Hindlimb muscle (tissue), 1 donor: ENCODE measurements at regions not wholly inside any gene's neighbourhood (a gene's known extent, or its start where the extent isn't known, plus 50 kb on each side); places are given as distances from the start of the nearest gene placed in this dataset.
"Not testable (repeated sequence)": the region's sequence is repeated elsewhere in the genome, so short reads cannot be mapped to it uniquely, and the experiment has no call there.

ENCODE experiments used
- DNase-seq: peaks from one replicate; pipeline ENCODE4 v3.0.0-alpha.2; 2013

DNA sequence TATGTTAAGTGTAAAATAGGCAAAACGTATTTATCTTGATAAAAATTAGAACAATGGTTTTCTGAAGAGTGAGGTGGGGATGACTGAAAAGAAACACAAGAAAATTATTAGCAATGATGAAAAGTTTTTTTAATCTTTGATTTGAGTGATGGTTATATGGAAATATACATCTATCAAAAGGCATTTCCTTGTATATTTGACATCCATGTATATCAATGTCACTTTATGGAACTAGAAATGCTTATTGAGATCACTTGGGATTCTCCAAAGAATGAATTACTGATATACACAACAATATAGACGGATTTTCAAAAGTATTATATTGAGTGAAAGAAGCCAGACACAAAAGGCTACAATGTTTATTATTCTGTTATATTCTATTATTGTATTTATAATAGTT lies 1042.0 kb upstream of the POT1 start:
- no peak for DNase-seq

DNA sequence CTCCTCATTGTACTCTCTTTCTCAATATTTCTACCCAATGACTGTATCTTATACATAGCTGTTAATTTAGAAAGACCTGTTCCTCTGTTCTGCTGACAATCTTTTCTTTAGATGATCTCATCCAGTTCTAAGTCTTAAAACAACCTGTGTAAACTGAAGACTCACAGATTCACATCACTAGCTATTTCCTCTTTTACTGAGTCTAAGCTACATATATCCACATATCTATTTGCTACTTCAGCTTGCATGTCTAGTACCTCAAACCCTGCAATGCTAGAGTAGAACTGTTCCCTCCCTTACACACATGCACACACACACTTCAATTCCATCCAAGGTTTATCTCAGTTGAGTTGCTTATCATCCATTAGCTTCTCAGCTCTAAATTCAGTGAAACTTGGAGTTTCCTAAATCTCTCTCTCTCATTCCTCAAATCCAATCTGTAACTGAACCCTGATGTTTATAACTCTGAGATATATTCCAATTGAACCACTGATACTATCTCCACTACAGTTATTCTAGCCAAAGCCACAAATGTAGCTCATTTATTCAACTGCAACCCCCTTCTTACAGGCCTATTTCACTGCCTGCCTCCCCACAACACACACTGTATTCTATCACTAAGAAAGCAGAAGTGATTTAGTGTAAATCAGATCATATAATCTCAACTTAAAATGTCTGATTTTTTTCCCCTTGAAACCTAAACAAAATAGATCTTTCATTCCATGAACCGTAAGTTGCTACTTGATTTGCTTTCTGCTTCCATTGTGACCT lies 1036.8 kb upstream of the POT1 start:
- DNase-seq, result no peak

GRCh38 chr7:125934955-125935354 lies 1005.3 kb upstream of the POT1 start:
- no peak for DNase-seq

- no peak for DNase-seq
Observed at GRCh38 chr7:125934539-125934938, 1004.9 kb upstream of the POT1 start.

DNA sequence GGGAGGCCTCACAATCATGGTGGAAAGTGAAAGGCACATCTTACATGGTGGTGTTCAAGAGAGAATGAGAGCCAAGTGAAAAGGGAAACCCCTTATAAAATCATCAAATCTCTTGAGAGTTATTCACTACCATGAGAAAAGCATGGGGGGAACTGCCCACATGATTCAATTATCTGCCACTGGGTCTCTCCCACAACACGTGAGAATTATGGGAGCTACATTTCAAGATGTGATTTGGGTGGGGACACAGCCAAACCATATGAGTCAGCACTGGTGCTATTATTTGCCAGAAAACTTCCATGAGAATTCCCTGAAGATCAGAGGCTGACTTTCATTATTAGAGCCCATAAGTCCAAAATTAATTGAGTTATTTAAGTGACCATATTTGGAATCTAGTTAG lies 1001.2 kb upstream of the POT1 start:
- DNase-seq, result no peak

GRCh38 chr7:125927556-125927955 lies 997.9 kb upstream of the POT1 start:
- DNase-seq, result no peak

DNA sequence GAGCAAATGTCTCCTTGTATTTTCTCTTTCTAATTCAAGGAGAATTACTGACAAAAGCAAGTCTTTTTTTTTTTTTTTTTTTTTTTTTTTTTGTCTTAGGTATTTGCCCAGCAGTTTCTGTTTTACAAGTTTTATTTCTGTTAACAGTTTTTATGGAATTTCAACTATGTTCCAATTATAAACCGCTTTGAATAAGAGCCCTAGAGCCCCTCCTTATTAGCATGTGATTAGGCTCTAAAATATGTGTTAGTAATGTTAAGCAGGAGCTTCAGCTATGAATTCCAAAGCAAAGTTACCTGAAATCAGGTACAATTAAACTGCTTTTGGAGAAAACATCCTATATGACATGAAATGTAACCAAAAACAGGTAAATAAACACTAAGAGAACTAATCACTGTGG lies 997.0 kb upstream of the POT1 start:
- DNase-seq, result no peak

GRCh38 chr7:125924037-125924436 lies 994.4 kb upstream of the POT1 start:
- no peak for DNase-seq

DNA sequence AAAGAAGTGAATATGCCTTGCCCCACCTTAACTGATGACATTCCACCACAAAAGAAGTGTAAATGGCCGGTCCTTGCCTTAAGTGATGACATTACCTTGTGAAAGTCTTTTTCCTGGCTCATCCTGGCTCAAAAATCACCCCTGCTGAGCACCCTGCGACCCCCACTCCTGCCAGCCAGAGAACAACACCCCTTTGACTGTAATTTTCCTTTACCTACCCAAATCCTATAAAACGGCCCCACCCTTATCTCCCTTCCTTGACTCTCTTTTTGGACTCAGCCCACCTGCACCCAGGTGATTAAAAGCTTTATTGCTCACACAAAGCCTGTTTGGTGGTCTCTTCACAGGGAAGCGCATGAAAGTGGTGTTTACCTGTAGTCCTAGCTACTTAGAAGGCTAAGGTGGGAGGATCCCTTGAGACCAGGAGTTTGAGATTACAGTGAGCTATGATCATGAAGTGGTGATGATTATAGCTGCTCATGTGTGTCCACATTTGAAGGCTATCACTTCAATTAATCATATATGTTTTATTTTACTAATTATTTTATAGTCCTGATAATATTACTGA lies 985.8 kb upstream of the POT1 start:
- DNase-seq, result not testable (repeated sequence)

GRCh38 chr7:125908711-125909110 lies 979.1 kb upstream of the POT1 start:
- DNase-seq, result no peak

DNA sequence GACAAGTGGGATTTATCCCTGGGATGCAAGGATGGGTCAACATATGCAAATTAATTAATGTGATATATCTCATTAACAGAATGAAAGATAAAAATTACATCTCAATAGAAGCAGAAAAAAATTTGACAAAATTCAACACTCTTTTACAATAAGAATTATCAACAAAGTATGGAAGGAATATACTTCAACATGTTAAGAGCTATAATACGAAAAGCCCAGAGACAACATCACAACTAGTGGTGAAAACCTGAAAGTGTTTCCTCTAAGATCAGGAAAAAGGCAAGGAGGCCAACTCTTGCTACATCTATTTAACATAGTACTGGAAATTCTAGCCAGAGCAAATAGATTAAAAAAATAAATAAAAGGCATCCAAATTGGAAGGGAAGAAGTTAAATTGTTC lies 970.0 kb upstream of the POT1 start:
- no peak for DNase-seq

- DNase-seq, result no peak
Observed at GRCh38 chr7:125892434-125892833, 962.8 kb upstream of the POT1 start.

GRCh38 chr7:125878988-125879387 lies 949.4 kb upstream of the POT1 start:
- DNase-seq, result no peak

DNA sequence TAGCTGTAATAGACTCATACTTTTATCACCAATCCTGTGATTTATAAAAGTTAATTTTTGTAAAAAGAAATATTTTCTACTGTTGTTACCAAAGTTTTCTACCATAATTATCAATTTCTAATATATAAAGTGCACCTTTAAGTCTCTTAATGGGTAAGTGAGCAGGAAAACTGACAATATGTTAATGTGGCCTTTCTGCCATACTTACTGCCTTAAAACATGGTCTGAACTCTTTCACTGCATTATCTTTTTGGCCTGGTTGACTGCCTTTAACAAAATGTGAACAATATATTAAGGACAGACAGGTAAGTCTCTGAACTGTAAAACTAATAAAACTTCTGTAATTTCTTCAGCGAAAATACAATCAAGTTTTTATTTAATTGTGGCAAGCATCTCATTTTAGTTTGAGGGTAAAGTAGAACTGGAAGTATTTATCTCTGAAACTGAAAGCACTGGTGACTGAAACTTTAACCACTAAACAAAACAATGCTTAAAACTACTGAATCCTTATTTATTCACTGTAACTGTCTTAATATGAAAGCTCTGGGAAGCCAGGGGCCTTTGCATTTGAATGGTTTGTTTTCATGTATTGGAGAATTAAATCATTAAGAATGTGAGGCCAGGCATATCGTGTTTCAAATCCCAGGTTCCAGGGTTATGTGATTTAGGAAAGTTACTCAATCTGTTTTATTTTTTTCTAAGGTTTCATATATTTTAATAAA lies 948.8 kb upstream of the POT1 start:
- no peak for DNase-seq

DNA sequence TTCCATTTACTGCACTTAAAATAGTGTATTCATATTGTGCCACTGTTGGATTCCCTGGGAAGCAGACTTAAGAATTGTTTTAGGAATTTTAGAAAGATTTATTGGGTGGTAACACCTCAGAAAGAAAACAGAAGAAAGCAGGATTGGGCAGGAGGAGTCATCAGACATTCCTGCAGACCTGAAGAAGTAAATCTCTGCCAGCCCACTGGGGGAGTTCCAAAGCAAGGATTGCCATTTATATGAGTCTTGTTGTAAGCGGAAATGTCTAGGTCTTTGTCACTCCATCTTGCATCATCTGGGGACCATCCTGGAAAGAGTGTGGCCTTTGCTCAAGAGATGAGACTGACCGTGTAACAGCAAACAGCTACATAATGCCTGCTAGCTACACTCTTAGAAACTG lies 947.6 kb upstream of the POT1 start:
- DNase-seq, result no peak

DNA sequence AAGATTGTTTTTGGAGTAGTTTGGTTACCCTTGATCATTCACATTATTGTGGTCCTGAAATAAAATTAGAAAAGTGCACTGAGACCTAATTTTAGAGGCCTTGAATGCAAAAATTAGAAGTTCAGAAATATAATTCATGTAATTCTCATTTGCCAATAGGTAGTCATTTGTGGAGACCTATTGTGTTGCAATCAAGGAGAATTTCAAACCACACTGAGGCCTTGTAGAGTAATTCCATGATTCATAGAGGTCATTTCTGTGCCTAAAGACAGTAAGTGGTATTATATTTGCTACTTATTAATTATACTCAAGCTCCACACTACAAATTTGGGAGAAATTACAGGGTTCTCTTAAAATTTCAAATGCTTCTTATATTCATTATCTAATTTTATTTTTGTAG lies 946.8 kb upstream of the POT1 start:
- DNase-seq, result no peak

- DNase-seq, result no peak
Observed at GRCh38 chr7:125871431-125871830, 941.8 kb upstream of the POT1 start.

GRCh38 chr7:125857606-125858005 lies 928.0 kb upstream of the POT1 start:
- DNase-seq, result no peak

DNA sequence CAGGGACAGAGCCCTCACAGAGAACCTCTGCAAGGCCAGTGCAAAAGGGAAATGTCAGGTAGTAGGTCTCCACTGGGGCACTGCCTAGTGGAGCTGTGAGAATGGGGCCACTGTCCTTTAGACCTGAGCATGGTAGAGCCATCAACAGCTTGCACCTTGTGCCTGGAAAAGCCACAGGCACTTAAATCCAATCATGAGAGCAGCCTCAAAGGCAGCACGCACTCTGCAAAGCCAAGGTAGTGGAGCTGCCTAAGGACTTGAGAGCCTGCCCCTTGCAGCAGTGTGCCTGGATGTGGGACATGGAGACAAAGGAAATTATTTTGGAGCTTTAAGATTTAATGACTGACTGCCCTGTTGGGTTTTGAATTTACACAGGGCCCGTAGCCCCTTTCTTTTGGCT lies 918.5 kb upstream of the POT1 start:
- no peak for DNase-seq

DNA sequence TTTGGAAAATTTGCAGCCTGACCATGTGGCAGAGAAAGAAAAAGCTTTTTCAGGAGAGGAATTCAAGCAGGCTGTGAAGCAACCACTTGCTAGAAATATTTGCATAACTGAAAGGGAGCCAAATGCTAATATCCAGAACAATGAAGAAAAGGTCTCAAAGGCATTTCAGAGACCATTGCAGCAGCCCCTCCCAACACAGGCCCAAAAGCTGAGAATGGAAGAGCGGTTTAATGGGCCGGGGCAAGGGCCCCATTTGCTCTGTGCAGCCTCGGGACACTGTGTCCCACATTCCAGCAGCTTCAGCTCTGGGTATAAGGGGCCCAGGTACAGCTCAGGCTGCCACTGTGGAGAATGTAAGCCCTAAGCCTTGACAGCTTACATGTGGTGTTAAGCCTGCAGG lies 918.1 kb upstream of the POT1 start:
- no peak for DNase-seq

DNA sequence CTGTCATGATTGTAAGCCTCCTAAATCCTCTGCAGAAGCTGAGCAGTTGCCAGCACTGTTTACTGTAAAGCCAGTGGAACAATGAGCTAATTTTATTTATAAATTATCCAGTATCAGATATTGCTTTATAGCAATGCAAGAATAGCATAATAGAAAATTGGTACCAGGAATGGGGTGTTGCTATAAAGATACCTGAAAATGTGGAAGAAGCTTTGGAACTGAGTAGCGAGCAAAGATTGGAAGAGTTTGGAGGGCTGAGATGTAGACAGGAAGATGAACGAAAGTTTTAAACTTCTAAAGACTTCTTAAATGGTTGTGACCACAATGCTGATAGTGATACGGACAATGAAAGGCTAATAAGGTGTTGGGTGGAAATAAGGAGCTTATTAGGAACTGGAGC lies 917.4 kb upstream of the POT1 start:
- no peak for DNase-seq

GRCh38 chr7:125845686-125846085 lies 916.1 kb upstream of the POT1 start:
- DNase-seq, result no peak

GRCh38 chr7:125834421-125834820 lies 904.8 kb upstream of the POT1 start:
- DNase-seq, result no peak

- no peak for DNase-seq
Observed at GRCh38 chr7:125833839-125834238, 904.2 kb upstream of the POT1 start.
